HepG2 (cell line): ENCODE measurements at regions not wholly inside any gene's neighbourhood (a gene's known extent, or its start where the extent isn't known, plus 50 kb on each side); places are given as distances from the start of the nearest gene placed in this dataset.

Experiments used
- ATAC-seq: fragments of 200-7000 bp; cut with Tn5 transposase; 3 replicates; pipeline ENCODE4 v1.9.1; 2020; ENCODE audit warnings: mild to moderate bottlenecking, moderate library complexity
- BruUV-seq: library from RNA; stranded (reverse); fragments of 400-500 nt; replicated peaks from 2 replicates; lab custom pipeline; 2021; lab: Mats Ljungman, UMichigan
- CTCF ChIA-PET: fragments of 300-600 bp; formaldehyde crosslinking; extraction: SDS; loops from one replicate; lab custom pipeline; 2021; ENCODE audit warnings: low total read pairs, inconsistent platforms, low intra/inter-chr PET ratio; lab: Yijun Ruan, JAX
- POLR2A ChIA-PET: fragments of 350-600 bp; sonication (Branson Sonifier 250); formaldehyde crosslinking; loops from one replicate; lab custom pipeline; 2020; ENCODE audit warnings: antibody characterized with exemption, inconsistent platforms; lab: Yijun Ruan, JAX
- DNase-seq: peaks from one replicate; pipeline ENCODE4 v3.0.0-alpha.2; 2015; ENCODE audit warnings: low spot score
- FAIRE-seq: peaks from 3 replicates; lab custom pipeline; 2011; peaks lifted over from hg19 to GRCh38; lab: Jason Lieb, UNC
- H2AFZ ChIP-seq: one replicate; pipeline ENCODE4 v1.6.1; 2011; ENCODE audit warnings: low read length, inconsistent platforms
- H3K27ac ChIP-seq: fragments of 300-600 bp; 3 replicates; pipeline ENCODE4 v1.8.0; 2011; ENCODE audit warnings: mixed run types, mild to moderate bottlenecking, mixed read lengths, low read length, inconsistent platforms; ENCODE audit not compliant: insufficient read depth; ENCODE audit errors: extremely low read length
- H3K27me3 ChIP-seq, 2 experiments: fragments of 200-600 bp in 1 of 2; 2 replicates in 1 of 2; 3 replicates in 1 of 2; pipeline versions ENCODE4 v1.6.0 to v1.8.0; 2011; ENCODE audit warnings: low read length in 2 of 2, mild to moderate bottlenecking in 2 of 2, moderate library complexity in 2 of 2, inconsistent platforms in 1 of 2; ENCODE audit not compliant: insufficient read depth in 2 of 2, control insufficient read depth in 1 of 2
- H3K36me3 ChIP-seq, 2 experiments: fragments of 200-600 bp in 1 of 2; replicated peaks in 1 of 2; 2 replicates in 1 of 2; 3 replicates in 1 of 2; pipeline versions ENCODE4 v1.5.1 to v1.8.0; 2011; ENCODE audit warnings: low read length in 2 of 2, inconsistent platforms in 1 of 2; ENCODE audit not compliant: insufficient read depth in 2 of 2, control insufficient read depth in 1 of 2
- H3K4me1 ChIP-seq: 2 replicates; pipeline ENCODE4 v1.5.1; 2012; ENCODE audit warnings: low read length, inconsistent platforms; ENCODE audit not compliant: insufficient read depth
- H3K4me2 ChIP-seq: 2 replicates; pipeline ENCODE4 v1.6.0; 2011; ENCODE audit warnings: low read depth, low read length, inconsistent platforms
- H3K4me3 ChIP-seq, 3 experiments: fragments of 200-600 bp in 1 of 3; sonication (generic), shearing (Covaris generic) in 1 of 3; replicated peaks in 1 of 3; 2 replicates each; pipeline ENCODE4 v1.5.1; 2011 to 2016; ENCODE audit warnings: low read length in 3 of 3, inconsistent platforms in 2 of 3, low read depth in 2 of 3, mild to moderate bottlenecking in 2 of 3, control low read depth in 1 of 3, mixed read lengths in 1 of 3; ENCODE audit not compliant: insufficient read depth in 1 of 3
- H3K79me2 ChIP-seq: one replicate; pipeline ENCODE4 v1.6.1; 2011; ENCODE audit warnings: low read length, inconsistent platforms; ENCODE audit not compliant: insufficient read depth
- H3K9ac ChIP-seq: 2 replicates; pipeline ENCODE4 v1.6.0; 2011; ENCODE audit warnings: mild to moderate bottlenecking, low read depth, low read length, inconsistent platforms; ENCODE audit not compliant: insufficient read depth
- H3K9me3 ChIP-seq: 2 replicates; pipeline ENCODE4 v1.5.1; 2012; ENCODE audit warnings: mild to moderate bottlenecking, low read length
- H4K20me1 ChIP-seq: 2 replicates; pipeline ENCODE4 v1.6.0; 2011; ENCODE audit warnings: inconsistent platforms, mild to moderate bottlenecking, low read length, moderate library complexity; ENCODE audit not compliant: insufficient read depth
- AHR ChIP-seq: IDR thresholded peaks from 2 replicates; pipeline ENCODE4 v1.6.1; 2018; ENCODE audit warnings: missing genetic modification reagents, missing compliant biosample characterization
- HMGXB3 ChIP-seq: sonication (generic); formaldehyde crosslinking; IDR thresholded peaks from 2 replicates; pipeline ENCODE4 v1.4.0; 2020; ENCODE audit warnings: missing genetic modification reagents, borderline replicate concordance
- MBNL3 ChIP-seq: fragments of 250-450 bp; sonication (Bioruptor Pico); conservative IDR thresholded peaks from 2 replicates; pipeline ENCODE4 v1.8.0; 2022; ENCODE audit warnings: mild to moderate bottlenecking, inconsistent platforms
- NRL ChIP-seq: sonication (generic); formaldehyde crosslinking; IDR thresholded peaks from 2 replicates; pipeline ENCODE4 v1.5.0; 2020; ENCODE audit warnings: missing genetic modification reagents, mild to moderate bottlenecking, moderate library complexity, borderline replicate concordance
- RBM22 ChIP-seq: fragments of 200-400 bp; formaldehyde crosslinking; optimal IDR thresholded peaks from 2 replicates; pipeline ENCODE3; 2017; ENCODE audit warnings: mild to moderate bottlenecking, low read length, moderate library complexity
- RCOR2 ChIP-seq: IDR thresholded peaks from 2 replicates; pipeline ENCODE4 v1.6.1; 2016; ENCODE audit warnings: missing biosample characterization, missing genetic modification reagents
- RERE ChIP-seq: IDR thresholded peaks from 2 replicates; pipeline ENCODE4 v1.6.1; 2016; ENCODE audit warnings: low read depth, missing genetic modification reagents, missing compliant biosample characterization
- RFXANK ChIP-seq: IDR thresholded peaks from 2 replicates; pipeline ENCODE4 v1.6.1; 2016
- ZKSCAN8 ChIP-seq: IDR thresholded peaks from 2 replicates; pipeline ENCODE4 v1.6.1; 2016; ENCODE audit warnings: borderline replicate concordance, missing genetic modification reagents, missing compliant biosample characterization
- ZNF441 ChIP-seq: sonication (generic); formaldehyde crosslinking; IDR thresholded peaks from 2 replicates; pipeline ENCODE4 v1.7.0; 2021; ENCODE audit warnings: missing genetic modification reagents, borderline replicate concordance
- WGBS: methylation state at CpG from one replicate; pipeline ENCODE4 v1.1.6; 2017; ENCODE audit warnings: low lambda C conversion rate; 5-methylcytosine and 5-hydroxymethylcytosine counted together
- in situ Hi-C: cut with HindIII; loops from 2 replicates; pipeline ENCODE4 v1.10.0; 2017; ENCODE audit warnings: low pct_unique_long_range_greater_than_20kb; ENCODE audit not compliant: extremely low pct_ligation_motif_present
- intact Hi-C: fragments of 100-400 bp; cut with micrococcal nuclease; formaldehyde crosslinking; loops from one replicate; pipeline ENCODE4 v1.10.0; 2022; ENCODE audit not compliant: unreplicated experiment

GRCh38 chr5:107146901-107147300, 523.8 kb downstream of the EFNA5 start:
- DNase-seq: no peak
- 13% methylated on average over 4 of the region's 4 CpGs for WGBS
- Histone ChIP-seq H3K4me1 (no peaks in the 10 kb centered on the region), H3K27me3 (no peaks in the 10 kb centered on the region), H3K4me2 (no peak overlapping the region), H3K9me3 (no peaks in the 10 kb centered on the region), H3K79me2 (no peaks in the 10 kb centered on the region), H3K27ac (no peak overlapping the region), H3K36me3 (no peaks in the 10 kb centered on the region), H3K9ac (no peak overlapping the region), H3K4me3 (no peak overlapping the region), H4K20me1 (no peaks in the 10 kb centered on the region), H2AFZ (no peak overlapping the region)
- POLR2A ChIA-PET: no interaction called here
- intact Hi-C loops: no loop called here
- no peak for FAIRE-seq
- TF ChIP-seq RCOR2 (no peak), RBM22 (no peak), NRL (CRISPR knock-in tag) (no peak), MBNL3 (CRISPR knock-in tag) (no peak), RFXANK (CRISPR knock-in tag) (no peak), ZNF441 (CRISPR knock-in tag) (no peak)
- CTCF ChIA-PET: no interaction called here
- no peak for ATAC-seq
- no TSS peak for BruUV-seq
- in situ Hi-C loops: no loop called here

- no peak overlapping the region for H2AFZ ChIP-seq
- CTCF ChIA-PET: no interaction called here
- H3K27me3 ChIP-seq: no peaks in the 10 kb centered on the region
- WGBS: 2% methylated on average over 2 of the region's 2 CpGs
- H3K79me2 ChIP-seq: no peaks in the 10 kb centered on the region
- H3K4me1 ChIP-seq: no peaks in the 10 kb centered on the region
- intact Hi-C loops (no loop called here), in situ Hi-C loops (no loop called here)
- no TSS peak for BruUV-seq
- H3K9me3 ChIP-seq: peaks cover 17% of the 10 kb centered on the region; the same call in 1 of the 2 replicates
- no peak overlapping the region for H3K9ac ChIP-seq
- no peak overlapping the region for H3K4me3 ChIP-seq
- ATAC-seq (no peak), DNase-seq (no peak), FAIRE-seq (no peak)
- H3K4me2 ChIP-seq: no peak overlapping the region
- no peak overlapping the region for H3K27ac ChIP-seq
- H4K20me1 ChIP-seq: no peaks in the 10 kb centered on the region
- POLR2A ChIA-PET: no interaction called here
- H3K36me3 ChIP-seq: no peaks in the 10 kb centered on the region
- TF ChIP-seq ZKSCAN8 (CRISPR knock-in tag) (no peak), HMGXB3 (no peak), AHR (no peak), RERE (no peak)
These were observed 535.3 kb downstream of the EFNA5 start for GRCh38 chr5:107135391-107135790.
